Transverse colon (tissue), 4 donors: ENCODE measurements at regions not wholly inside any gene's neighbourhood (a gene's known extent, or its start where the extent isn't known, plus 50 kb on each side); places are given as distances from the start of the nearest gene placed in this dataset.
A peak's percentile ranks its signal among the peaks of the same experiment; 100 is the strongest.

ENCODE experiments used
- DNase-seq: peaks from one replicate; pipeline ENCODE4 v3.0.0-alpha.2; 2019
- H3K27ac ChIP-seq, 4 donors: fragments of 200-600 bp; sonication (generic); 2 replicates each; pipeline ENCODE4 v1.5.1; 2016 to 2018; ENCODE audit warnings: inconsistent platforms in 4 of 4
- H3K27me3 ChIP-seq: fragments of 200-600 bp; sonication (generic); 2 replicates; pipeline ENCODE4 v1.5.1; 2017; ENCODE audit warnings: inconsistent platforms
- H3K36me3 ChIP-seq, 4 donors: fragments of 200-600 bp; sonication (generic); 2 replicates each; pipeline ENCODE4 v1.5.1; 2017 to 2019; ENCODE audit warnings: inconsistent platforms in 4 of 4
- H3K4me1 ChIP-seq, 4 donors: fragments of 200-600 bp; sonication (generic); 2 replicates each; pipeline ENCODE4 v1.5.1; 2017 to 2020; ENCODE audit warnings: inconsistent platforms in 4 of 4
- H3K4me3 ChIP-seq, 4 donors: fragments of 200-600 bp; sonication (generic); 1 replicate in 1 of 4; 2 replicates in 3 of 4; pipeline versions ENCODE4 v1.5.1 to v1.6.1; 2017 to 2019; ENCODE audit warnings: inconsistent platforms in 4 of 4
- H3K9me3 ChIP-seq, 2 donors: fragments of 200-600 bp; sonication (generic); 2 replicates each; pipeline ENCODE4 v1.5.1; 2017 to 2019; ENCODE audit warnings: inconsistent platforms in 2 of 2
- CTCF ChIP-seq, 5 experiments: fragments of 200-600 bp in 3 of 5; fragments of 450-650 bp in 2 of 5; sonication (generic) in 3 of 5; IDR thresholded peaks; 1 replicate in 2 of 5; 2 replicates in 3 of 5; pipeline ENCODE4 v1.5.1; 2016 to 2017; ENCODE audit warnings: antibody characterized with exemption in 5 of 5, inconsistent platforms in 3 of 5, mild to moderate bottlenecking in 2 of 5, moderate library complexity in 1 of 5
- EP300 ChIP-seq: sonication (generic); formaldehyde crosslinking; IDR thresholded peaks from one replicate; pipeline ENCODE4 v1.6.1; 2017; ENCODE audit warnings: antibody characterized with exemption, low read depth
- POLR2A ChIP-seq: fragments of 450-650 bp; IDR thresholded peaks from one replicate; pipeline ENCODE4 v1.6.1; 2016; ENCODE audit warnings: antibody characterized with exemption, mild to moderate bottlenecking, moderate library complexity
- POLR2AphosphoS5 ChIP-seq, 3 donors: sonication (generic); formaldehyde crosslinking; IDR thresholded peaks; one replicate each; pipeline ENCODE4 v1.6.1; 2016; ENCODE audit warnings: antibody characterized with exemption in 3 of 3
- WGBS, 2 donors: methylation state at CpG; one replicate each; pipeline ENCODE4 v1.1.5; 2018; ENCODE audit warnings: low coverage in 1 of 2; 5-methylcytosine and 5-hydroxymethylcytosine counted together
- in situ Hi-C, 4 donors: fragments of 200-750 bp; cut with MboI; loops; one replicate each; pipeline versions ENCODE4 v1.15.0 to v1.15.1; 2017; ENCODE audit warnings: low sequenced_read_pairs in 3 of 4, low pct_ligation_motif_present in 1 of 4, low pct_unique_long_range_greater_than_20kb in 1 of 4
- intact Hi-C: fragments of 100-400 bp; cut with DNase I; formaldehyde crosslinking; loops from one replicate; pipeline ENCODE4 v1.15.1; 2023; ENCODE audit warnings: low total_unique reads

GRCh38 chr6:139905404-139906052 lies 531.1 kb upstream of the CITED2 start:
- in situ Hi-C loops (no loop called here), intact Hi-C loops (no loop called here)
- Histone ChIP-seq H3K9me3 (no peaks in the 10 kb centered on the region), H3K36me3 (no peaks in the 10 kb centered on the region), H3K27ac (peak overlapping the region in 3 of 4 donors; percentile 28 to 79 (median 75)), H3K4me3 (no peak overlapping the region), H3K4me1 (peaks cover 13 to 29% (median 23%) of the 10 kb centered on the region in 4 donors), H3K27me3 (no peaks in the 10 kb centered on the region)
- no peak for TF ChIP-seq EP300
- no peak for TF ChIP-seq POLR2AphosphoS5 (IDR thresholded peaks at IDR 0.05)
- no peak for TF ChIP-seq CTCF (IDR thresholded peaks at IDR 0.05)
- TF ChIP-seq POLR2A: no peak
- no peak for DNase-seq
- 46 to 55% methylated on average over 3 of the region's 3 CpGs for whole genome bisulfite sequencing, 2 donors

DNA sequence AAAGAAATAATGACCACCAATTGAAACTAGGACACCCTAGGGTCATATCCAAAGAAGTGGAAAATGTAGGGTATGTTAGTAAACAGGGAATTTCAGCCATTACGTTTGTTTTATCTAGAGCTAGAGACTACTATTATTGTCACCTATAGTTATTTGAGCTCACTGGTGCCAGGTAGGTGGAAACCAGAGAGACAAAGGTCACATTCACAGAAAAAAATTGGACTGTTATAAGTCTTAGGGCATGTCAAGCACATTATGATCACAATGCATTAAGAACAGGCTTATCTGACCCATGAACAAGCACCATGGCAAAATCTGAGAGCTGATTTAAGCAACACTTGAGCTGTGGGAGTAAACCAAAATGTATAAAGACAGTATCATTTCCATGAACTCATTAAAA lies 530.1 kb upstream of the CITED2 start:
- Histone ChIP-seq H3K9me3 (no peaks in the 10 kb centered on the region), H3K27me3 (no peaks in the 10 kb centered on the region), H3K4me1 (peaks cover 13 to 29% (median 23%) of the 10 kb centered on the region in 4 donors), H3K27ac (peak overlapping the region; percentile 67 to 79 (median 77)), H3K4me3 (no peak overlapping the region), H3K36me3 (no peaks in the 10 kb centered on the region)
- in situ Hi-C loops (no loop called here), intact Hi-C loops (no loop called here)
- 47 to 67% methylated on average over 1 of the region's 1 CpG for WGBS, 2 donors
- DNase-seq: no peak
- TF ChIP-seq POLR2AphosphoS5 (IDR thresholded peaks at IDR 0.05) (no peak), EP300 (no peak), CTCF (IDR thresholded peaks at IDR 0.05) (no peak), POLR2A (no peak)

DNA sequence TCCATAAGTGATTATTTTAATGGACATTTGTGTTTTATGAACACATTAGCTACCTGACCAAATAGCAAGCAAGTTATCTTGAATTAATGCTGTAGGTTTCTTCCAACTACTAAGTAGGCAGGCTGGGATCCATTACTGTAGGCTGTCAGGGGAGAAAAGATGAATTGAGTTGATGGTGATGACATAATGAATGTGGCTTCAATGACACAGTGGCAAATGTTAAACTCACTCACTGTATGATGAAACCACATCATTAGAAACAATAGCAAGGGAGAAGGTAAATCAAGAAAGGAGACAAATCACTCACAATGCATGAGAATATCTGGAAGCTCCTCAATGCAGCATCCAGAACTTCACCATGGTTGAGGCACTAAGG lies 529.7 kb upstream of the CITED2 start:
- no peak for TF ChIP-seq POLR2AphosphoS5 (IDR thresholded peaks at IDR 0.05)
- no peak for TF ChIP-seq CTCF (IDR thresholded peaks at IDR 0.05)
- TF ChIP-seq POLR2A: no peak
- TF ChIP-seq EP300: no peak
- in situ Hi-C loops: no loop called here
- intact Hi-C loops: no loop called here
- Histone ChIP-seq H3K36me3 (no peaks in the 10 kb centered on the region), H3K27ac (peak overlapping the region; percentile 67 to 79 (median 77)), H3K27me3 (no peaks in the 10 kb centered on the region), H3K4me1 (peaks cover 13 to 29% (median 23%) of the 10 kb centered on the region in 4 donors), H3K9me3 (no peaks in the 10 kb centered on the region), H3K4me3 (no peak overlapping the region)
- DNase-seq: no peak

GRCh38 chr6:139903411-139904157 lies 529.1 kb upstream of the CITED2 start:
- WGBS, 2 donors: 35 to 44% methylated on average over 2 of the region's 2 CpGs
- TF ChIP-seq POLR2AphosphoS5 (IDR thresholded peaks at IDR 0.05): no peak
- TF ChIP-seq CTCF (IDR thresholded peaks at IDR 0.05): no peak
- no peak for TF ChIP-seq POLR2A
- H3K27me3 ChIP-seq: no peaks in the 10 kb centered on the region

More at GRCh38 chr6:139903411-139904157, 529.1 kb upstream of the CITED2 start:
- in situ Hi-C loops: no loop called here
- peak; percentile 52 for DNase-seq
- intact Hi-C loops: no loop called here
- H3K9me3 ChIP-seq: no peaks in the 10 kb centered on the region
- H3K4me3 ChIP-seq: no peak overlapping the region
- peak overlapping the region; percentile 67 to 79 (median 77) for H3K27ac ChIP-seq
- no peaks in the 10 kb centered on the region for H3K36me3 ChIP-seq
- peaks cover 13 to 29% (median 23%) of the 10 kb centered on the region in 4 donors for H3K4me1 ChIP-seq
